ENCODE measurements at regions not wholly inside any gene's neighbourhood (a gene's known extent, or its start where the extent isn't known, plus 50 kb on each side); places are given as distances from the start of the nearest gene placed in this dataset.

GRCh38 chr3:31254483-31254882 is 278.2 kb upstream of the STT3B start:
- DNase-seq = no peak

DNA sequence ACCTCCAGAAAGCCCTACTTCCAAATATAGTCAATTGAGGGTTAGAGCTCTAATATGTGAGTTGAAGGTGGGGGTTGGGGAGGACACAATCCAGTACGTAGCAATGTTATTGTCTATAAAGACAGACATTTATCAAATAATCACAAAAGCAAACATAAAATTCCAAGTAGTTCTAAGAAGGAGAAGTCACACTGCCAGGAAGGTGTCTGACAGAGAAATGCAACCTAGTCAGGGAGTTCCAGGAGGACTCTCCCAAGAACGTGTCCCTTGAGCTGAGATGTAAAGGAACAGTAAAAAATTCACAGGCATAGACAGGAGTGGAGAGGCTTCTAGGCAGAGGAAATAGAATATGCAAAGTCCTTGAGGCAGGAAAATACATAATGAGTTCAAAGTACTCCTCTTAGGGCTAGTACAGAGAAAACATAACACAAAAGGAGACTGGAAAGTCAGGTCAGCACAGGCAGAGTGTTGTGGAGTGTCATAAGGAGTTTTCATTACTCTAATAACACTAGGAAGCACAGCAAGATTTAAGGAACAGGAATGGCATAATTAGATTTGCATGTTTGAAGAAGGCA is 277.6 kb upstream of the STT3B start:
- DNase-seq = no peak

- DNase-seq = no peak
These were observed 270.5 kb upstream of the STT3B start for GRCh38 chr3:31262201-31262600.

DNA sequence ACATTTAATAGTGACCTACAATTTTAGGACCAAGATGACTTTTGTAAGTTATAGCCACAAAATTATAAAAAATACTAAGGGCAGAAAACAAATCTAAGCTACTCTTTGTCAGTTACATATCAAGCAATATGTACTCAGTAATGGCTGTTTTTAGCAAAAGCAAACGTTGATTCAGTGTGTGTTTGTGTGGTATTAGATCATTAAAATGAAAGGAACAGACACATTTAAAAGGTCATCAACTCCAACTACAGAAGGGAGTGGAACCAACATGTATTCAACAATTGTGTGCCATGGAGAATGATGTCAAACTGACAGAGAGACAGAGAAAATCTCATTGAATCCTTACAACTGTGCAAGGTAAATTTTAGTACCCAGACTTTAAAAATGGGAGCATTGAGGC is 268.8 kb upstream of the STT3B start:
- DNase-seq = no peak

GRCh38 chr3:31265646-31266428 is 266.9 kb upstream of the STT3B start:
- DNase-seq = no peak

DNA sequence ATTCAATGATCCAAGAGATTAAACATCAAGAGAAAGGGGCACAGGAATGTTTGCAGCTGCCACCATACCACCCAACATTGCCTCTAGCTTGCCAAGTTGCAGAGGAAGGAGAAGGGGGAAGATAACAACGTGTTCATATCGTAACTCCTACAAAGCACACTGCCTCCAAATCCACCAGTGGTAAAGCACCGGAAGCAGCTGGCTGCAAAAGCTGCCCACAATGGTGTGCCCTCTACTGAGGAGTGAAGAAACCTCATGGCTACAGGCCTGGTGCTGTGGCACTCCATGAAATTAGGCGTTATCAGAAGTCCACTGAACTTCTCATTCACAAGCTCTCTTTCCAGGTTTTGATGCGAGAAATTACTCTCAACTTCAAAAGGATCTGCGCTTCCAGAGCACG is 263.9 kb upstream of the STT3B start:
- DNase-seq = no peak

DNA sequence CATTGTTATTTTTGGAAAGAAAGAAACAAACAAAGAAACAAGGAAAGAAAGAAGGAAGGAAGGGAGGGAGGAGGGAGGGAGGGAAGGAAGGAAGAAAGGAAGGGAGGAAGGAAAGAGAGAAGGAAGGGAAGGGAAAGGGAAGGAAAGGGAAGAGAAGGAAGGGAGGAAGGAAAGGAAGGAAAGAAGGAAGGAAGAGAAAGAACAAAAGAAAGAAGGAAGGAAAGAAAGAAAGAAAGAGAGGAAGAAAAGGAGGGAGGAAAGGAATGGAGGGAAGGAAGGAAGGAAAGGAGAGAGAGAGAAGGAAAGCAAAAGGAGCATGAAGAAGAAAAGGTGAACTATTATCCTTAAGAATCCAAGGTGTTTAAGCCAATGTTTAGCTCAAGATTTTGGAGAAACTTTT is 262.7 kb upstream of the STT3B start:
- no peak for DNase-seq

- no peak for DNase-seq
These were observed 258.2 kb upstream of the STT3B start for GRCh38 chr3:31274326-31275024.

- DNase-seq = no peak
These were observed 257.6 kb upstream of the STT3B start for GRCh38 chr3:31275038-31275572.

- no peak for DNase-seq
These were observed 257.1 kb upstream of the STT3B start for GRCh38 chr3:31275583-31275982.

DNA sequence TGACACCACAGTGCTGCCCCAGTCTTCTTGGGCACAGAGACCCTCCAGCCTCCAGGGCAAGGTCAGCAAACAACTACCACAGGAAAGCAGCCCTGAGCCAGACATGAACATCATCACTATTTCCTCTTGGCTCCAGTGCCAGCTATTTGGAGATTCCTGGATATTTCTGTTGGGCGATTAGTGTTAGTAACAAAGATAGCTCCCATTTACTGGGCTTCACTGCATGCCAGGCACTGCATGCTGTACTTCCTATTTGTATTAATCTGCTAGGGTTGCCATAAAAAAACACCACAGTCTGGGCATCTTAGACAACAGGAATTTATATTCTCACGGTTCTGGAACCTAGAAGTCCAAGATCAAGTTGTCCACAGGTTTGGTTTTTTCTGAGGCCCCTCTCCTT is 255.1 kb upstream of the STT3B start:
- no peak for DNase-seq

GRCh38 chr3:31278532-31278931 is 254.2 kb upstream of the STT3B start:
- no peak for DNase-seq

GRCh38 chr3:31284776-31285175 is 247.9 kb upstream of the STT3B start:
- DNase-seq = no peak

DNA sequence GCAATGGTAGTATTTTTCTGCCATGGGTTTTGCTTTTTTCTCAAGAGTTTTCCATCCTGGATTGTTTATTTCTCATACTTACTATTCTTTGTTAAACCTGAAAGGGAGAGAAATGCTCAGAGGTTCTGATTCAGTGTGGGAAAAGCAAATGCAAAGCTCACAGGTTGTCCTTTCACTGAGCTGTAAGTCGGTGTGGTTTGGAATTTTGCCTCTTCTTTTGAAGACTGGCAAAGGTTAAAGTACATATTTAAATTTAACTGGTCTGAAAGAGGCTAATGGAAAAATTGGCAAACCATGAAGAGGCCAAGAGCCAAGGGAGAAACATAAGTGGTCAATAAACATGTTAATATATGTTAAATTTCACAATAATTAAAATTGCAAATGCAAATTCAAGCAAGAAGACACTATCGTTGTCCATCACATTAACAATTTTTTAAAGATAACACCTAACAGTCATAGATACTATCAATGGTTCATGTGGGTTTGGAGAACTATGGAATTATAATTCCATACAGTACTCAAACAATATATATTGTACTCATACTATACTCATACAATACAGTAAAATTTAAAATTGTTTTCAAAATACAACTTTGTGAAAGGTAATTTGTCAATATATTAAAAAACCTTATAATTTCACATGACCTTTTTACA is 246.8 kb upstream of the STT3B start:
- no peak for DNase-seq

- no peak for DNase-seq
These were observed 244.5 kb upstream of the STT3B start for GRCh38 chr3:31288224-31288623.

DNA sequence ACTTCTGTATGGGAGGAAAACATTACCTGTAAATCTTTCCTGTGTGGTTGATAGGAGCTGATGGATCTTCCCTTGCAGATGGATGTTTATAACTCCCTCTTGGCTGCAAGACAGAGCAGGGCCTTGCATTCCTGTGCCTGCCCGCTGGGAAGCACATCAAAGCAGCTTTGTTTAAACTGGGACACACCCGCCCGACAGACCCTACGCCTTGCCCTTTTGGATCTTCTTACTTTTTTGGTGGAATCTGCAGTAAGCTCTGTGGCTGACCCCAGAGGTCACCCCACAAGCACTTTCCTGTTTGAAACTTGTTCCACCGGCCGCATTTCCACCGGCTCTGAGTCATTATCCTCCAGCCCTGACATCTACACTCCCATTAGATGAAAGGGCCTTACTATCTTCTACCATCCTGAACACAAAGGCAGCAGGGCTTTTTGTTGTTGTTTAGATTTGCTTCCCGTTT is 244.1 kb upstream of the STT3B start:
- DNase-seq = no peak

DNA sequence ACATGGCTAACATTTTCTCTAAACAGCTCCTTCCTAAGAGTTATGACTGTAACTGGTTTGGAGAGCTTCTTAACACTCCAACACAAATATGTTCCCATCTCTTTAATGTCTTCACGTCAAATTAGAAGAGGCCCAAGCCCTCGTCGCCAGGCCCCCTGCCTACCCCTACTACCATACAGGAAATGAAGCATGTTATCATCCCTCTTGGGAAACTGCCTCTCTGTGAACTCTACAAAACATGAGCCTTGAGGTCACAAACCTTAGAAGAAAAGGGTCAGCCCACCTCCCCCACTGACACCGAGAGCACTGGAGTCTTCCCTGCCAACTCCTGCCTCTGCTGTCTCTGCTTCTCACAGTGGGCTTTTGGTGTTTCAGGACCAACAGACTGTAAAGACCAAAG is 243.1 kb upstream of the STT3B start:
- DNase-seq = no peak

- no peak for DNase-seq
These were observed 242.7 kb upstream of the STT3B start for GRCh38 chr3:31290046-31290445.

DNA sequence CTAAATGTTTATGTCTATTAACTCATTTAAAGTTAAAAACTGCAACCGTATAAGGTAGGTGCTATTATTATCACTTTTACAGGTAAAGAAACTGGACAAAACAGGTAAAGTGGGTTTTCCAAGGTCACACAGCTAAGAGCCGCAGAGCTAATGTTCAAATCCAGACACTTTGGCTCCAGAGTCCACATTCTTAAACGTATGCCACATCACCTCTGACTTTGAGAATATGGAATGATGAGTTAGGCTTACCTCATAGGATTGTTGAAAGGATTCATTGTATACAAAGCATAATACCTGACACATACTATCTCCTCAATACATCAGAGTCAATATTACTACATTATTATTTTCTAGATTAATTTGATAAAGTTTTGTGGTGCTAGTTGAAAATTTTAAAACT is 240.9 kb upstream of the STT3B start:
- DNase-seq = no peak

GRCh38 chr3:31294430-31295149 is 238.1 kb upstream of the STT3B start:
- DNase-seq = no peak

DNA sequence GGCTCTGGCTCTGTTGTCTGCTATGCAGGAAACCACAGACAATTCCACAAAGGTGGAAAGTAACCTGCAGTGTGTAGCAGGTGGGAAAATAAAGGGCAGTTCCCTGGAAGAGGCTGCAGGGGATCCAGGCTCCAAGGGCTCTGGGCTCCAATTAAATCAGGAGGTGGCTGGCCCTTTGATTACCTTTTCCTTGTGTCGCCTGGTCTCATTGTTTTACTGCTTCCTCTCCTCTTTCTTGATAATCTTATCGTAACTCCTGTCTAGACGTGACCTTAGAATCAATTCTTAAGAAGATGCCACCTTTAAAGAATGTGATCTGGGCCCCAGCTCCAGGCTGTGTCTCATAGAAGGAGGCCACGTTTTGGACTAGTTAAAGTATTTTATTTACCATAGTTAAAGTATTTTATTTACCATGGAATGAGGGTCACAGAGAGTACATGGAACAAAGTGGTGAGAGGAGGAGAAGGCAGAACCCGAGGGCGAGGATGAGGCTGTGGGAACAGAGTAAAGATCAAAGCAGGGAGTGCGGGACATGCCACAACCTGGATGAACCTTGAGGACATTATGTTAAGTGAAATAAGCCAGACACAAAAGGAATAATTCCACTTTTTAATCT is 237.5 kb upstream of the STT3B start:
- DNase-seq = no peak

DNA sequence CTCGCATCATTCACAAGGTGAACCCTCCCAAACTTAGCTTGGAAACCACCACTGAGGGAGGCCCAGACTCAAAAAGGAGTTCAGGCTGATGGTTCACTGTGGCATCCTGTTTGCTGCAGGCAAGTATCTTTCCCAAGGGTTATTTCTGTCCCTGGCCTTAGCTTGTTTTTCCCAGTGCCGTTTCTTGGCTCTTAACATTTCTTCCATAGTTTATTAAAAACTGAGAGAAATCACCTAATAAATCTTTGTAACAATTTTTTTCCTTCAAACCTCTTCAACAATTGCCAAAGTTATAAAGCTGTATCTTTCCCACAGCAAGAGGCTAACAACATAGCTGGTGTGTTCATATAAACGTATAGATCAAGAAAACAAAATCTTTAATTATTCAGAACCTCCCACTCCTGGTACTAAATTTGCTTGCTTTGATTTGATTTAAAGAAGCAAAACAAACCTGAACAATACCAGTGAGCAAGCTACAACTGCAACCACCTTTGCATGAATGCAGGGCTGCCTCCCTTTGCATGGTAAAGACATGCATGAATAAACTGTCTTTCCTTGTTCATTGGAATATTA is 234.9 kb upstream of the STT3B start:
- no peak for DNase-seq

All from NK-92 treated with Interleukin-12 subunit alpha and Interleukin-12 subunit beta, amount 100 ng/mL, for 24 hours (cell line).